ENCODE measurements at regions not wholly inside any gene's neighbourhood (a gene's known extent, or its start where the extent isn't known, plus 50 kb on each side); places are given as distances from the start of the nearest gene placed in this dataset.

- no peak for DNase-seq
These were observed 55.4 kb upstream of the RAB11FIP2 start for GRCh38 chr10:118102121-118102520.

GRCh38 chr10:118101501-118101900, 54.8 kb upstream of the RAB11FIP2 start:
- DNase-seq = no peak
